HG03521 (cell line): ENCODE measurements at regions not wholly inside any gene's neighbourhood (a gene's known extent, or its start where the extent isn't known, plus 50 kb on each side); places are given as distances from the start of the nearest gene placed in this dataset.
"Not testable (repeated sequence)": the region's sequence is repeated elsewhere in the genome, so short reads cannot be mapped to it uniquely, and the experiment has no call there.

Experiments used
- ATAC-seq: cut with Tn5 transposase; IDR thresholded peaks from one replicate; pipeline ENCODE4 v1.9.1; 2021; ENCODE audit warnings: mild to moderate bottlenecking, moderate library complexity; ENCODE audit not compliant: unreplicated experiment

DNA sequence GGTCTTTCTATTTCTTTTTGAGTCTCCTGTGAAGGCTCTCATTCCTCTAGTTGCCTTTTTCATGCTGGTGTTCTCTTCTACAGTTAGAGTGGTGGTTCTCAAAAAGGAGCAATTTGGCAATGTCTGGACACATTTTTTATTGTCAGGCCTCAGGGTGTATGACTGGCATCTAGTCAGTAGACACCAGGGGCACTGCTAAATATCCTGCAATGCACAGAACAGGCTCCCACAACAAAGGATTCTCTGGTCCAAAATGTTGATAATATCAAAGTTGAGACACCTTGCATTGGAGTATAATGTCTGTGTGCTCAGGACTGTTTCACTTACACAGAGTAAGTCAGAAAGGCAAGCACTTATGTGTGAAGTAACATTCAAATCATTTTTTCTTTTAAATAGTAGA lies 1360.7 kb downstream of the ADGRL3 start:
- ATAC-seq: no peak

DNA sequence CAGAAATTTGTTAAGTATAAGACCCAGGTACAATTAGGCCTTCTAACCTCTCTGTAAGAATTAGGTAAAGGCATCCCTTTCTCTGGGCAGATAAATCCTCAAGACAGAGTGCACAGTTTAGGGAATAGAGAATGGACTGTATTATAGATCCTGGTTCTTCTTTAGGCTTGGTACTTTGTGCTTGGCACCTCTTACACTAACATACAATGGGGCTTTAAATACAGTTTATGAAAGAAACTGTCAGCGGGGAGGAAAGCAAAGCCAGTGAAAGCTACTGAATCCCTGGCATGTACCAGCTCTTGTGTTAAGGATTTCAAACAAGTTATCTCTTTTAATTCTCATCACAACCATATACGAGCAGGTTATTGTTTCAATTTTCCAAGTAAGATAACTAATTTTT lies 1350.0 kb downstream of the ADGRL3 start:
- ATAC-seq: no peak

DNA sequence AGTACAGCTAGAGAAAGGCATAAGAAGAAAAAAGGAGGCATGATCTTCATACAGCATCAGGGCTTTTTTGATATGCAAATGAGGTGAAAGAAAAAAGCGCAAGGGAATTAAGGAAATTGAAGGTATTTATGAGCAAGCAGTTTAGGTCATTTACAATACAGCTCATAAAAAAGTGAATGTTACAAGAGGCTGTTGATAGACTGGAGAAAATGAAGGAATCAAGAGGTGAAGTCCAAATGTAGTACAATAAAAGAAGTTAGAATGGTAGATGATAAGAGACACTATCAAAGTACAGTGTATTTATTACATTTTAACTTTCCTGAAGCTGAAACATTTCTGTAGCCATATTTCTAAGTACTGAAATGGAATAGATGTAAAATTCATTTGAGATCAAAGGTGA lies 1349.5 kb downstream of the ADGRL3 start:
- no peak for ATAC-seq

DNA sequence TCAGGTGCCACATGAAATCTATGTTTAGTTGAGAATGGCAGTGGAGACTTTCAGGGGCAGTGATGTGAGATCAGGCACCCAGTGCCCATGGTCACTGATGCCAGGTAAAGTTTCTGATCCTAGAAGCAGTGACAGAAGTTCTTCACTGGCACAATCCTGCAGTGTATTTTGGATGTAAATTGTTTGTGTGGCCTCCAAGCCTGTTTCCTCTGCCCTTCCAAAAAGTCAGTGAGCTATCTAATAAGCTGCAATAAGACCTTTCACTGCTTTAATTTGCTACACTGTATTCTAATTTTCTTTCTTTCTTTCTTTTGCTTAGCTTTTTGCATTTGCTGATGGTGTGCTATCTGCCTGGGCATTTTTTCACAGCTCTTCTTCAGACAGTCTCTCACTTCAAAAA lies 1348.6 kb downstream of the ADGRL3 start:
- no peak for ATAC-seq

DNA sequence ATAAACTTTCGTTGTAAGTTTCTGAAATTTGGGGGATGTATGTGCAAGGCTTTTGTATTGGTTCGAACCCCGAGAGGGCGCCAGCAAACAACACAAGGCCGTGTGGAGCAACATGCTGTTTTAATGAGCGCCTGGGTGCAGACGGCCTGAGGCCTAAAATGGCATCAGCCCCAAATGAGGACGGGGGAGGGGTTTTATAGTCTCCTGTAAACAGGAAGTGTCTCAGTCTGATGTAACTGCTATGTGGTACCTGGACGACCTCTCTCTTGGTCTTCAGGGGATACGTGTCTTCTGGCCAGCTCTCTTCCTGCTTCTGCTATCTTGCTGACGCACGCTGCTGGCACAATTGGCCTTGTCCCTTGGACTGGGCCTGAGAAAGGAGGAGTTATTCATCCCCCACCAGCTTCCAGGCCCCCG lies 1348.0 kb downstream of the ADGRL3 start:
- ATAC-seq: no peak

DNA sequence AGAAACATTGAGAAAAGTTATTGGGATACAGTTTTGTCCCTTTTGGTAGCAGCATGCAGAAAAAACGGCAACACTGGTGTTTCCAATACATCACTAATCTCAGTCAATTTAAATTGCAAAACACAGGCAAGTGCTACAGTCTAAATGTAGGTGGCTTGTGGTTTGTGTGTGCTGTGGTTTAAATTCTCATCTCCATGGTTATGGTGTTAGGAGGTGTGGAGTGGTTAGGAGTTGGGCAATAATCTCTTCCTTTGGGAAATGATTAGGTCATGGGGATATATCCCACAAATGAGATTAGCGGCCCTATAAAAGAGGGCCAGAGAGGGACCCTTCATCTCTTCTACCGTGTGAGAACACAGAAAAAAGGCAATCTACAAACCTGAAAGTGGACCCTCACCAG lies 1344.3 kb downstream of the ADGRL3 start:
- ATAC-seq: no peak

DNA sequence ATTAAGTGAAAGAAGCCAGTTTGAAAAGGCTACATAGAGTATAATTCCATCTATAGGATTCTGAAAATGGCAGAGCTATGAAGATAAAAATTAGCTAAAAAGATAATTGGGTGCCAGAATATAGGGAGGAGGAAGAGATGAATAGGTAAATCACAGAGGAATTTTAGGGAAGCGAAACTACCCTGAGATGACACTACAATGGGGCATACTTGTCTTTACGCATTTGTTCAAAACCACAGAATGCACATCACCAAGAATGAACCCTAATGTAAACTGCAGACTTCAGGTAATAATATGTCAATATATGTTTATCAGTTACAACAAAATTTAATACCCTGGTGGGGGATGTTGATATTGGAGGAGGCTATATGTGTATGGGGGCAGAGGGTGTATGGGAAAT lies 1342.9 kb downstream of the ADGRL3 start:
- ATAC-seq: no peak

DNA sequence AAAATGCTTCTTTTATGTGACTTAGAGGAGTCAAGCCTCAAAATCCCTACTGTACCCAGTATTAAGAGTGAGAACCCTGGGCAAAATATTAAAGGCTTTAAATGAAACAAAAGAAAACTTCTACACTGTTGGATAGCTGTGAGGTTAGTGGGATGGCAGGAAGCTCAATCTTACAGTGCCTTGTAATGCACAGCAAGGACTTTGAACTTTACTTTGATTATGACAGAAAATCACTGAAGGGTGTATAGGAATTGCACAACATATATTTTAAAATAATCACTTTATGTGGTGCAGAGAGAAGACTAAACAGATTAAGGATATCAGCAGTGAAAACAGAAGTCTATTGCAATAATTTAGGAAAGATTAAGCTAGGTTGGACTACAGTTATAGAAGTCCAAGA lies 1333.4 kb downstream of the ADGRL3 start:
- no peak for ATAC-seq

DNA sequence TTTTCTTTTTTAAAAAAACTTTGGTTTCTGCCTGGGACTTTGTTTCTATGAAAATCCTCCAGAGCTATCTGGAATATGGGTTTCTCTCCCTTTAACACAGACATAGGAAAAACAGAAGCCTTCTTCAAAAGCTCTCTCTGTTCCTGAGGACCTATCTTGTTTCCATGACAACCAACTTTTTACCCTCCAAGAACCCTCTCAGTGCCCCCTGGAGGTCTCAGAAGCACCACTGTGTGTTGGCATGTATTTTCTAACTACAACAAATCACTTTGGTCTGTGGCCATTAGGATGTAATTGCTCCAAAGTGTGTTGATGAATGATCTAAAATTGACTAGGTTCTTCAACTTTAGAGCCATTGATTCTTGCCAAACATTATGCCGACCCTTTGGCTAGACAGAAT lies 1331.6 kb downstream of the ADGRL3 start:
- ATAC-seq: no peak

DNA sequence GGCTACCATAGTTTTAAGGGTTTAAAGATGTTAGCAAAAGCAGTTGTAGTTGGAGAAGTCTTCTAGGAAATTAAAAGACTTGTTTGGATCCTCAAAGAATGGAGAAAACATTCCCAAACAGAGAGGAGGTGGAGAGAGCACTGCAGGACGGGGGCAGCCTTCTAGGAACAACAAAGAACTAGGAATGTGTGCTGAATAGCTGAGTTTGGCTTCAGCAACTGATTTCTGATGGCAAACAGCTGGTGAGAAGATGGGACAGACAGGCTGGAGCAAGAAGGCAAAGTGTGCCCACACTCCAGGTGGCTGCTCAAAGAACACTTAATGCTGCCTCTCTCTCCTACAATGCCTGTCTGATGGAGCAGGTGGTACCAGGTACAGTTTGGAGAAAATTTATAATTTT lies 1331.1 kb downstream of the ADGRL3 start:
- no peak for ATAC-seq

DNA sequence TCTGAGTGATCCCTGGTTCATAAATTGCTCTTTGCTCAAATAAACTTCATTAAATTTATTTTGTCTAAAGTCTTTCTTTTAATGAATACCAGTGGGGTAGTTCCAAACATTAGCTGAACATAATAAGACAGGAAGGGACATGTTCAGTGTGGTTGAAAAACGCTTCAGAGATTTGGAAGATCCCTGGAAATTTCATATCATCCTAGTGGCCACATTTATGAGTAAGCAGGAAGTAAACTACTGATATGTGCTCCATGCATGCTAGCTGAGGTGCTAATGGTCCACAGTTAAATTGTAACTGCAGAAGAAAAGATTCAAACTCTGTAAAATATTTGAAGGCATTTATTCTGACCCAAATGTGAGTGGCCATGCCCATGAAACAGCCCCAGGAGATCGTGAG lies 1328.7 kb downstream of the ADGRL3 start:
- no peak for ATAC-seq

DNA sequence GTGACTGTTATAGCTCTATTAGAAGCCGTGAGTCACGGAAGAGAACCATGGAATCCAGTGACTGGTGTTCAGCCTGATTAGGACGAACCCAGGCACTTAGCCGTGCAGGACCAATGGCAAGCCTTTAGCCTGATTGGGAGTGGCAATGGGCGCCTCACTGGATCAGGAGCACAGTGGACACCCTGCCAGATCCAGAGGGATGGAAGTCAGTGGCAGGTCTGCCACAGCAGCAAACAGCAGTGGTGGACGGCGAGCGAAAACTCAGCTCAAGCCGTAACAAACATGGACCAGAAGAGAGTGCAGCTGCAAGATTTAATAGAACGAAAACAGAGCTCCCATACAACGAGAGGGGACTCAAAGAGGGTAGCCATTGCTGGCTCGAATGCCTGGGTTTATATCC lies 1326.5 kb downstream of the ADGRL3 start:
- ATAC-seq: no peak

DNA sequence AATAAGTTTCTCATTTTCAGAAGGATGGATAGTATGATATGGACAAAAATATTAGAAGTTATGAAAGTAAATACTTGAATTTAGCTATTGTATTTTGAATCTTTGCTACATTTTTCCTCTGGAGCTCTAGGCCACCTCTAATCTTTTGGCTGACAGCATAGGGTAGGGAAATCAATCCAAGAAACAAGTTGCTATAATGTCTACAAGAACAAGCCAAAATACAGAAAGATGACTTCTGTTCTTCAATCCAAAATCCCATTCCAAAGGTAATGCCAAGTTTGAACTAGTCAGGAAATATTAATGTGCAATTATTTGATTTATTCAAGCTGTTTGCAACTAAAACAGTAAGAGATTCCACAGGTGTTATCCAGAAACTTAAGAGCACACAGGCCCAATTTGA lies 1323.1 kb downstream of the ADGRL3 start:
- ATAC-seq: no peak

DNA sequence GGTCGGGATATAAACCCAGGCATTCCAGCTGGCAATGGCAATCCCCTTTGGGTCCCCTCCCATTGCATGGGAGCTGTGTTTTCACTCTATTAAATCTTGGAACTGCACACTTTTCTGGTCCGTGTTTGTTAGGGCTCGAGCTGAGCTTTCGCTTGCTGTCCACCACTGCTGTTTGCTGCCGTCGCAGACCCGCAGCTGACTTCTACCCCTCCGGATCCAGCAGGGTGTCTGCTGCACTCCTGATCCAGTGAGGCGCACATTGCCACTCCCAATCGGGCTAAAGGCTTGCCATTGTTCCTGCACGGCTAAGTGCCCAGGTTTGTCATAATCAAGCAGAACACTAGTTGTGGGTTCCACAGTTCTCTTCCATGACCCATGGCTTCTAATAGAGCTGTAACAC lies 1322.1 kb downstream of the ADGRL3 start:
- ATAC-seq: no peak

DNA sequence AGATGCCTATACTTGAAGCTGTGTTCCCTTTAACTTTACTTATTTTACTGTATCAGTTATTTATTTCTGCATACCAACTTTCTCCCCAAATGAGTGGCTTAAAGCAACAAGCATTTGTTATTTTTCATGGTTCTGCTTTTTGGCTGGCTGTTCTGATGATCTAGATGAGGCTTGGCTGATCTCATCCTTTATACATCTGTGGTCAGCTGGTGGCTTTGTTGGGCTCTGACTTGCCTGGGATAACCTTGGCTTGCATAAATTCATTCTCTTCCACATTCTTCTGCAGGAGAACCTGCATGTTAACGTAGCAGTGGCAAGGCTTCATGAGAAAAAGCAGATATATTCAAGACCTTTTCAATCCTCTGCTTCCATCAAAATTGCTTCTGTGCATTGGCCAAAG lies 1317.6 kb downstream of the ADGRL3 start:
- no peak for ATAC-seq

DNA sequence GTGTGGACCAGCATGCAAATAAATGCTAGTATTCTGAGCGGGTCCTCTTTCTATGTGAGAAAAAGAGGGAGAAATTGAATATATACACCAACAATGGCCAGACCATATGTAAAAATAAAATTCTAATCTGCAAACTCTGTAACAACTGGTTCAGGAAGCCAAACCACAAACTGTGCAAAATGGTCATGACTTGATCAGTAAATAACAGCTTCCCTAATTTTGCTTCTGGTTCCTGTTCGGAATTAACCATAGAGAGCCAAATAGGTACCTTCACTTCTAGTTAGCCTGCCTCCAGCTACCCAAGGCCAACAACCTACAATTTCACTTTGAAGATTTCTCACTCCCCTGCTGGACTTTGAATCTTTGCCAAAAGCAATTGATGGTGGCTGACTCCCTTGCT lies 1313.2 kb downstream of the ADGRL3 start:
- ATAC-seq: no peak

DNA sequence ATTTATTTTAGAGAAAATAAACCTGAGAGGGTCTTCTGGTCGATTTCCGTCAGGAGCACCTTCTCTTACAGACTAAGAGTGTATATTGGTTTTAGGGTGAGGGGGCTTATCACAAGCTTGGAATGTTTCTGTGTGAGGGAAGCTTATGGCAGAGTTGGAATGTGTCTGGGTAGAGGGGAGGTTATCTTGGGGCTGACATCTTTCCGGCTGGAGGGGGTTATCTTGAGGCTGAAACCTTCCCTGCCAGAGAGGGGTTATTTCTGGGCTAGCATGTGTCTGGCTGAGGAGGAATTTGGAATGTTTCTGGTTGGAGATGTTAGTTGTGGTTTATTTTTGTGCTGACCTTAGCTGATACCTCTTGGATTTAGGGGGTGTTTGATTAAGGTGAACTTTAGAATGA lies 1312.1 kb downstream of the ADGRL3 start:
- ATAC-seq: no peak

DNA sequence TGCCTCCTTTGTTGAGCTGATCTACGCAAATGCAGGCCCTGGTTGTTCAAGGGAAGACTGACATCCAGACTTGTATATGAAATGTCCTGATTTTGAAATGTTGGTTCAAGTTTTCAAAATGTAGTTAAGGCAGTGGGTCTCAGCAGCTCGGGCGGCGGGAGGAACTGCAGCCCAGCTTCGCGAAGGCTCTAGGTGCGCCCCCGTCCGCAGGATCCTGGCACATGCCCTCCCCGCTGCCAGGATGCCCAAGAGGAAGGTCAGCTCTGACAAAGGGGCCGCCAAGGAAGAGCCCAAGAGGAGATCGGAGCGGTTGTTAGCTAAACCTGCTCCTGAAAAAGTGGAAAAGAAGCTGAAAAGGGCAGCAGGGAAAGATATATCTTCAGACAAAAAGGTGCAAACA lies 1310.1 kb downstream of the ADGRL3 start:
- no peak for ATAC-seq

DNA sequence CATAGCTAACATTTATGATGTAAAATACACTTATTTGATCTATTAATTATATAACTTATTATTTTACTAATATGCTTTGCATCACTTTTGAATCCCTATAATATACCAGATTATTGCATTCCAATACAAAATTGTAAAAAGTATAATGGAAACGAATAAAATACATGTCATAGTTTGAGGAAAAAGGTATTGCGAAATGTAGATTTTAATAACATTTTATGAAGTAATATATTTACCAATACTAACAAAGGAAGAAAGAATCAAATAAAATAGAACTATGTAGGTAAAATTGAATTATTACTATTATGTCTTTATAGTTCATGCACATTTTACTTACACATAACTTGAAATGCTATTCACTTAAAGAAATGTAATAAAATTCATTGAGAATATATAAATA lies 1300.2 kb downstream of the ADGRL3 start:
- ATAC-seq: no peak

DNA sequence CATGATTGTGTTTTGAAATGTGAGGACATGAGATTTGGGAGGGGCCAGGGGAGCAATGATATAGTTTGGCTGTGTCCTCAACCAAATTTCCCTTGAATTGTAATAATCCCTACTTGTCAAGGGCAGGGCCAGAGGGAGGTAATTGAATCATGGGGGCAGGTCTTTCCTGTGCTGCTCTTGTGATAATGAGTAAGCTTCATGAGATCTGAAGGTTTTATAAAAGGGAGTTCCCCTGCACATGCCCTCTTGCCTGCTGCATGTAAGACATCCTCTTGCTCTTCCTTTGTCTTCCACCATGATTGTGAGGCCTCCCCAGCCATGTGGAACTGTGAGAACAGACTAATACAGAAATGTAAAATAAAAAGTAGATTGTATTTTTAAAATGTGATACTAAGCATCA lies 1294.9 kb downstream of the ADGRL3 start:
- ATAC-seq: no peak

DNA sequence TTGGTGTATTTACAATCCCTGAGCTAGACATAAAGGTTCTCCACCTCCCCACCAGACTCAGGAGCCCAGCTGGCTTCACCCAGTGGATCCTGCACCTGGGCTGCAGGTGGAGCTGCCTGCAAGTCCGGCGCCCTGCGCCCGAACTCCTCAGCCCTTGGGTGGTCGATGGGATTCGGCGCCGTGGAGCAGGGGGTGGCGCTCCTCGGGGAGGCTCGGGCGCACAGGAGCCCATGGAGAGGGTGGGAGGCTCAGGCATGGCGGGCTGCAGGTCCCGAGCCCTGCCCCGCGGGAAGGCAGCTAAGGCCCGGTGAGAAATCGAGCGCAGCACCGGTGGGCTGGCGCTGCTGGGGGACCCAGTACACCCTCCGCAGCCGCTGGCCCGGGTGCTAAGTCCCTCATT lies 1291.6 kb downstream of the ADGRL3 start:
- ATAC-seq: not testable (repeated sequence)

DNA sequence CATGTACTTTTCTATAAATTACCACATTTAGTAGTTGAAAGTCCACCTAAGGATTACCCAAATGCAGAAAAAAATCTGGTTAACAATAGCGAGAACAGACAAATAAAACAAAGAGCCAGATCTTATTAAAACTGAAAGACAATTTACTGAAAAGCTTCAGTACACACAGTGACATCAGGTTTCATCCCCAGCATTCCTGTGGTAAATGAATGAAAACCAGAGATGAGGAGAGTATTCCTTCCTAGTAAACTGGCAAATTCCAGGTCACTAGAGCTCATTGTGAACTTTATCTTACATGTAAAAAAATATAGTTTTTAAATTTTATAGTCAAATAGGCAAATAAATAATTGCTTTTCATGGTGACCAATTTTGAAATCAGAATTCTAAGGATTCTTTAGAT lies 1290.5 kb downstream of the ADGRL3 start:
- no peak for ATAC-seq

DNA sequence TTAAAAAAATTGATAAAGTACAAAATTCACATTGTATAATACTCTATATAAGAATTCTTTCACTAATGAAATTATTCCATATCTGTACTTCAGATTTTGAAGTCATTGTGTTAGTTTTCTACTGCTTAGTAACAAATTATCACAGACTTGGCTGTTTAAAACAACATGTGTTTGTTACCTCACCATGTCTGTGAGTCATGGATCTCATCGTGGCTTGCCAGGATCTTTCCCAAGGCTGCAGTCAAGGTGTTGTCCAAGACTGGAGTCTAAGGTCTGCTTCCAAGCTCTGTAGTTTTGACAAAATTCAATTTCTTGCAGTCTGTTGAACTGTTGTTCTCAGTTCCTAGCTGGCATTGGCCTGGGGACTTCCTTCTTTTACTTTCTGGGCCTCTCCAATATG lies 1286.9 kb downstream of the ADGRL3 start:
- no peak for ATAC-seq

DNA sequence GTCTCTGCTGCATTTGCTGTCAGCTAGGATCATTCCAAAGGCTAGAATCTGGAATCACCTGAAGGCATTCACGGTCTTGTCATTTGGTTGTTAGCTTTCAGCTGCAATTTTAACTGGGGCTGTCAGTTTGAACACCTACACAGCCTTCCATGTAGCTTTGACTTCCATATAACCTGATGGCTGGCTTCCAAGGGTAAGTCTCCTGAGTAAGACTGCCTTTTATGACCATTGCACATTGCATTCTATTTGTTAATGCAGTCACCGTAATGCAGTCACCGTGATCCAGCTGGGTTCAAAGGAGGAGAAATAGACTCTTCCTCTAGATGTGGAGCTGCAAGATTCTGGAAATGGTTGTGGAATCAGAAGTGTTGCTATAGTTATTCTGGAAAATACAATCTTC lies 1284.2 kb downstream of the ADGRL3 start:
- no peak for ATAC-seq
